ENCODE measurements at regions not wholly inside any gene's neighbourhood (a gene's known extent, or its start where the extent isn't known, plus 50 kb on each side); places are given as distances from the start of the nearest gene placed in this dataset.
"Not testable (repeated sequence)": the region's sequence is repeated elsewhere in the genome, so short reads cannot be mapped to it uniquely, and the experiment has no call there.

- H3K36me3 ChIP-seq (ENCODE audit: control insufficient read depth in 5 of 5, insufficient read depth in 5 of 5, low read length in 5 of 5); H3K9me3 ChIP-seq (ENCODE audit: control insufficient read depth in 5 of 5, low read length in 5 of 5); H3K4me3 ChIP-seq (ENCODE audit: low read depth in 1 of 5, low read length in 5 of 5); H3K9ac ChIP-seq (ENCODE audit: low read length in 5 of 5); H3K27ac ChIP-seq (ENCODE audit: low read depth, low read length); H3K27me3 ChIP-seq (ENCODE audit: control insufficient read depth in 5 of 5, insufficient read depth in 4 of 5, low read length in 5 of 5): not testable (repeated sequence)
- peaks cover 0 to 12% (median 7%) of the 10 kb centered on the region in 5 donors for H3K4me1 ChIP-seq (ENCODE audit: control insufficient read depth in 5 of 5, insufficient read depth in 5 of 5, low read length in 5 of 5)
These were observed 110.0 kb upstream of the ANKRD30BL start for GRCh38 chr2:132271794-132272193.

GRCh38 chr2:132272713-132273112 is 111.0 kb upstream of the ANKRD30BL start:
- H3K9me3 ChIP-seq (ENCODE audit: control insufficient read depth in 5 of 5, low read length in 5 of 5) = no peaks in the 10 kb centered on the region
- no peak overlapping the region for H3K9ac ChIP-seq (ENCODE audit: low read length in 5 of 5)
- peaks cover 0 to 5% (median 3%) of the 10 kb centered on the region in 5 donors for H3K4me1 ChIP-seq (ENCODE audit: control insufficient read depth in 5 of 5, insufficient read depth in 5 of 5, low read length in 5 of 5)
- H3K36me3 ChIP-seq (ENCODE audit: control insufficient read depth in 5 of 5, insufficient read depth in 5 of 5, low read length in 5 of 5) = no peaks in the 10 kb centered on the region
- peaks cover 0 to 3% (median 0%) of the 10 kb centered on the region in 5 donors for H3K27me3 ChIP-seq (ENCODE audit: control insufficient read depth in 5 of 5, insufficient read depth in 4 of 5, low read length in 5 of 5)
- no peak overlapping the region for H3K27ac ChIP-seq (ENCODE audit: low read depth, low read length)
- H3K4me3 ChIP-seq (ENCODE audit: low read depth in 1 of 5, low read length in 5 of 5) = no peak overlapping the region

GRCh38 chr2:132273585-132273984 is 111.8 kb upstream of the ANKRD30BL start:
- not testable (repeated sequence) for H3K4me3 ChIP-seq (ENCODE audit: low read depth in 1 of 5, low read length in 5 of 5); H3K27ac ChIP-seq (ENCODE audit: low read depth, low read length); H3K9ac ChIP-seq (ENCODE audit: low read length in 5 of 5); H3K9me3 ChIP-seq (ENCODE audit: control insufficient read depth in 5 of 5, low read length in 5 of 5); H3K27me3 ChIP-seq (ENCODE audit: control insufficient read depth in 5 of 5, insufficient read depth in 4 of 5, low read length in 5 of 5); H3K4me1 ChIP-seq (ENCODE audit: control insufficient read depth in 5 of 5, insufficient read depth in 5 of 5, low read length in 5 of 5); H3K36me3 ChIP-seq (ENCODE audit: control insufficient read depth in 5 of 5, insufficient read depth in 5 of 5, low read length in 5 of 5)

- Histone ChIP-seq H3K4me1 (ENCODE audit: control insufficient read depth in 5 of 5, insufficient read depth in 5 of 5, low read length in 5 of 5) (no peaks in the 10 kb centered on the region), H3K27me3 (ENCODE audit: control insufficient read depth in 5 of 5, insufficient read depth in 4 of 5, low read length in 5 of 5) (peaks cover 0 to 3% (median 0%) of the 10 kb centered on the region in 5 donors), H3K9me3 (ENCODE audit: control insufficient read depth in 5 of 5, low read length in 5 of 5) (peaks cover 0 to 7% (median 0%) of the 10 kb centered on the region in 5 donors), H3K36me3 (ENCODE audit: control insufficient read depth in 5 of 5, insufficient read depth in 5 of 5, low read length in 5 of 5) (no peaks in the 10 kb centered on the region), H3K27ac (ENCODE audit: low read depth, low read length) (no peak overlapping the region), H3K4me3 (ENCODE audit: low read depth in 1 of 5, low read length in 5 of 5) (no peak overlapping the region), H3K9ac (ENCODE audit: low read length in 5 of 5) (no peak overlapping the region)
These were observed 112.2 kb upstream of the ANKRD30BL start for GRCh38 chr2:132274000-132274399.

- H3K36me3 ChIP-seq (ENCODE audit: control insufficient read depth in 5 of 5, insufficient read depth in 5 of 5, low read length in 5 of 5) = no peaks in the 10 kb centered on the region
- peaks cover 0 to 7% (median 2%) of the 10 kb centered on the region in 5 donors for H3K9me3 ChIP-seq (ENCODE audit: control insufficient read depth in 5 of 5, low read length in 5 of 5)
- H3K4me1 ChIP-seq (ENCODE audit: control insufficient read depth in 5 of 5, insufficient read depth in 5 of 5, low read length in 5 of 5) = no peaks in the 10 kb centered on the region
- no peak overlapping the region for H3K4me3 ChIP-seq (ENCODE audit: low read depth in 1 of 5, low read length in 5 of 5)
- H3K27ac ChIP-seq (ENCODE audit: low read depth, low read length) = no peak overlapping the region
- no peak overlapping the region for H3K9ac ChIP-seq (ENCODE audit: low read length in 5 of 5)
- H3K27me3 ChIP-seq (ENCODE audit: control insufficient read depth in 5 of 5, insufficient read depth in 4 of 5, low read length in 5 of 5) = no peaks in the 10 kb centered on the region
These were observed 113.6 kb upstream of the ANKRD30BL start for GRCh38 chr2:132275396-132275795.

DNA sequence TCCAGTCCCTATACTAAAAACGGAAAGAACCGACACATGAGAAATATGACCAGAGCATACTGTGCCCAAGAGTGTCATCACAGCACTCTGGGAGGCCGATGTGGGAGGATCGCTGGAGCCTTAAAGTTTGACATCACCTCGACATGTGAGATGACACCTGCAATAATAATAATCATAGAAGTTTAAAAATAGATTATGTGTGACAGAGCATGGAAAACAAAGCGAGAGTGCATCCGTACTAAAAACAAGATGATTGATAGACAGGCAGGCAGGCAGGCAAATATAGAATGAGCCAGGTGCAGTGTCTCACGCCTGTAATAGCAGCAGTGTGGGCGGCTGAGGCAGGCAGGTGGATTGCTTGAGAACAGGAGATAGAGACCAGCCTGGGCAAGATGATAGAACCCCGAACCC is 114.8 kb upstream of the ANKRD30BL start:
- H3K36me3 ChIP-seq (ENCODE audit: control insufficient read depth in 5 of 5, insufficient read depth in 5 of 5, low read length in 5 of 5) = no peaks in the 10 kb centered on the region
- H3K27me3 ChIP-seq (ENCODE audit: control insufficient read depth in 5 of 5, insufficient read depth in 4 of 5, low read length in 5 of 5) = no peaks in the 10 kb centered on the region
- H3K9me3 ChIP-seq (ENCODE audit: control insufficient read depth in 5 of 5, low read length in 5 of 5) = peaks cover 0 to 7% (median 2%) of the 10 kb centered on the region in 5 donors
- no peak overlapping the region for H3K9ac ChIP-seq (ENCODE audit: low read length in 5 of 5)
- no peak overlapping the region for H3K27ac ChIP-seq (ENCODE audit: low read depth, low read length)
- H3K4me3 ChIP-seq (ENCODE audit: low read depth in 1 of 5, low read length in 5 of 5) = no peak overlapping the region
- H3K4me1 ChIP-seq (ENCODE audit: control insufficient read depth in 5 of 5, insufficient read depth in 5 of 5, low read length in 5 of 5) = no peaks in the 10 kb centered on the region

DNA sequence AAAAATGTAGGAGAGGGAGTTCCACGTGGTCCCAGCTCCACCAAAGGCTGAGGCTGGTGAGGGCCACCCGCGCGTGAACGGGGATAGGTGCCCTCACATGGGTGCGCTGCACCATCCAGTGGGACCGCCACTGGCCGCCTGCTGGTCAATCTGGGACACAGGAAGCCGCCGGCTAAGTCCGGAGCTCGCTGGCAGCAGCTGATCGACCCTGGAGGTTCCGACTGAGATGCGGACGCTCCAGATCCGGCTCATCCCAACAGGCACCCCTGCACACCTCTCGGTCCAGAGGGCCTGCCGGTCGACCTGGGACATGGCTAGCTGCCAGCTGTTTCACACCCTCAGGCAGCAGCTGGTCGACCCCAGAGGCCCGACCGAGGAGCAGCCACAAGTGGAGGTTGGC is 116.5 kb upstream of the ANKRD30BL start:
- Histone ChIP-seq H3K27ac (ENCODE audit: low read depth, low read length) (no peak overlapping the region), H3K9ac (ENCODE audit: low read length in 5 of 5) (no peak overlapping the region), H3K4me1 (ENCODE audit: control insufficient read depth in 5 of 5, insufficient read depth in 5 of 5, low read length in 5 of 5) (no peaks in the 10 kb centered on the region), H3K4me3 (ENCODE audit: low read depth in 1 of 5, low read length in 5 of 5) (no peak overlapping the region), H3K9me3 (ENCODE audit: control insufficient read depth in 5 of 5, low read length in 5 of 5) (peaks cover 0 to 7% (median 2%) of the 10 kb centered on the region in 5 donors), H3K36me3 (ENCODE audit: control insufficient read depth in 5 of 5, insufficient read depth in 5 of 5, low read length in 5 of 5) (no peaks in the 10 kb centered on the region), H3K27me3 (ENCODE audit: control insufficient read depth in 5 of 5, insufficient read depth in 4 of 5, low read length in 5 of 5) (no peaks in the 10 kb centered on the region)

GRCh38 chr2:132279344-132279743 is 117.6 kb upstream of the ANKRD30BL start:
- Histone ChIP-seq H3K9me3 (ENCODE audit: control insufficient read depth in 5 of 5, low read length in 5 of 5) (peaks cover 0 to 7% (median 2%) of the 10 kb centered on the region in 5 donors), H3K36me3 (ENCODE audit: control insufficient read depth in 5 of 5, insufficient read depth in 5 of 5, low read length in 5 of 5) (no peaks in the 10 kb centered on the region), H3K27me3 (ENCODE audit: control insufficient read depth in 5 of 5, insufficient read depth in 4 of 5, low read length in 5 of 5) (no peaks in the 10 kb centered on the region), H3K4me1 (ENCODE audit: control insufficient read depth in 5 of 5, insufficient read depth in 5 of 5, low read length in 5 of 5) (no peaks in the 10 kb centered on the region), H3K4me3 (ENCODE audit: low read depth in 1 of 5, low read length in 5 of 5) (no peak overlapping the region), H3K27ac (ENCODE audit: low read depth, low read length) (no peak overlapping the region), H3K9ac (ENCODE audit: low read length in 5 of 5) (no peak overlapping the region)

DNA sequence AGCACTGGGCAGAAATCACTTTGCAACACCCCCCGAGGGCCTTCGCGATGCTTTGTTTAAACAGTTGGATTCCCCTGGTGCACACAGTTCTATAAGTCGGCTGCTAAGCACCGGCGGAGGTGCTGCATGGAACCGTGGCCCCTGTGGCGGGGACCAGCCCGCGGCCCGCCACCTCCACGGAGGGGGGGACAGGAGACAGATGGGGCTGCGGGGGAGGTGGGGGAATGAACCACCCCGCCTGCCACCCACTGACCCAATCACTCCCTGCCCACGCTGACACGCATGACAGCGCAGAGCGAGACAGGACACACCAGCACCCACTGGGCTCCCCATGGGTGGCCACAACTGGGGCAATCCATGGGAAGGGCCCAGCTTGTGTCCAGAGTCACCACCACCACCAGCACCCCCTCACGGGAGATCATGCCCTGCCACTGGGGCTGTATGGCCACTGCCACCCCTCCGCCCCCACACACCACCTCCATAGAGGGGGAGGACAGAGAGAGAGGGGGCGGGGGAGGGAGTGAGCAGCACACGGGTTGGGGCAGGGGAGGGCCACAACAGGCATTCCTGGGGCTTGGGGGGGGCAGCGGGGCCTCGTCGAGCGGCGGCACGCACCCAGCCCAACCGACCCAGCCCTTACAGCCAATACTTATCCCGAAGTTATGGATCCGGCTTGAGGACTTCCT is 118.3 kb upstream of the ANKRD30BL start:
- Histone ChIP-seq H3K27ac (ENCODE audit: low read depth, low read length) (no peak overlapping the region), H3K4me1 (ENCODE audit: control insufficient read depth in 5 of 5, insufficient read depth in 5 of 5, low read length in 5 of 5) (no peaks in the 10 kb centered on the region), H3K9ac (ENCODE audit: low read length in 5 of 5) (no peak overlapping the region), H3K27me3 (ENCODE audit: control insufficient read depth in 5 of 5, insufficient read depth in 4 of 5, low read length in 5 of 5) (no peaks in the 10 kb centered on the region), H3K36me3 (ENCODE audit: control insufficient read depth in 5 of 5, insufficient read depth in 5 of 5, low read length in 5 of 5) (no peaks in the 10 kb centered on the region), H3K9me3 (ENCODE audit: control insufficient read depth in 5 of 5, low read length in 5 of 5) (peaks cover 0 to 7% (median 2%) of the 10 kb centered on the region in 5 donors), H3K4me3 (ENCODE audit: low read depth in 1 of 5, low read length in 5 of 5) (no peak overlapping the region)

- Histone ChIP-seq H3K9ac (ENCODE audit: low read length in 5 of 5) (no peak overlapping the region), H3K36me3 (ENCODE audit: control insufficient read depth in 5 of 5, insufficient read depth in 5 of 5, low read length in 5 of 5) (no peaks in the 10 kb centered on the region), H3K4me1 (ENCODE audit: control insufficient read depth in 5 of 5, insufficient read depth in 5 of 5, low read length in 5 of 5) (no peaks in the 10 kb centered on the region), H3K9me3 (ENCODE audit: control insufficient read depth in 5 of 5, low read length in 5 of 5) (peaks cover 0 to 7% (median 2%) of the 10 kb centered on the region in 5 donors), H3K4me3 (ENCODE audit: low read depth in 1 of 5, low read length in 5 of 5) (no peak overlapping the region), H3K27ac (ENCODE audit: low read depth, low read length) (no peak overlapping the region), H3K27me3 (ENCODE audit: control insufficient read depth in 5 of 5, insufficient read depth in 4 of 5, low read length in 5 of 5) (peaks cover 0 to under 1% (median 0%) of the 10 kb centered on the region in 5 donors)
These were observed 119.2 kb upstream of the ANKRD30BL start for GRCh38 chr2:132280912-132281311.

Data from subcutaneous abdominal adipose tissue (tissue), 5 donors.